ENCODE measurements at regions not wholly inside any gene's neighbourhood (a gene's known extent, or its start where the extent isn't known, plus 50 kb on each side); places are given as distances from the start of the nearest gene placed in this dataset.

GRCh38 chr11:119533462-119533861, 110.5 kb upstream of the THY1 start:
- TF ChIP-seq CTCF (IDR thresholded peaks at IDR 0.05; ENCODE audit: borderline replicate concordance, extremely low read depth, low read length, poor library complexity, severe bottlenecking) (no peak), EZH2 (IDR thresholded peaks at IDR 0.05; ENCODE audit: borderline replicate concordance, low read depth, low read length, severe bottlenecking) (no peak)
